Suprapubic skin (tissue), 4 donors: ENCODE measurements at regions not wholly inside any gene's neighbourhood (a gene's known extent, or its start where the extent isn't known, plus 50 kb on each side); places are given as distances from the start of the nearest gene placed in this dataset.

Experiments
- DNase-seq, 2 donors: peaks; one replicate each; pipeline ENCODE4 v3.0.0-alpha.2; 2019; ENCODE audit warnings: low spot score in 2 of 2
- H3K27ac ChIP-seq: fragments of 200-600 bp; sonication (generic); one replicate; pipeline ENCODE4 v1.5.1; 2019
- H3K27me3 ChIP-seq: fragments of 200-600 bp; sonication (generic); one replicate; pipeline ENCODE4 v1.5.1; 2019
- H3K36me3 ChIP-seq: fragments of 200-600 bp; sonication (generic); one replicate; pipeline ENCODE4 v1.5.1; 2019
- H3K4me1 ChIP-seq: fragments of 200-600 bp; sonication (generic); one replicate; pipeline ENCODE4 v1.5.1; 2019
- H3K4me3 ChIP-seq: fragments of 200-600 bp; sonication (generic); one replicate; pipeline ENCODE4 v1.5.1; 2019; ENCODE audit warnings: mild to moderate bottlenecking
- H3K9me3 ChIP-seq: fragments of 200-600 bp; sonication (generic); one replicate; pipeline ENCODE4 v1.5.1; 2019
- CTCF ChIP-seq, 2 donors: fragments of 200-600 bp in 1 of 2; fragments of 450-650 bp in 1 of 2; sonication (generic) in 1 of 2; IDR thresholded peaks; one replicate each; pipeline ENCODE4 v1.5.1; 2016 to 2019; ENCODE audit warnings: antibody characterized with exemption in 2 of 2, mild to moderate bottlenecking in 1 of 2, moderate library complexity in 1 of 2
- EP300 ChIP-seq: sonication (generic); formaldehyde crosslinking; IDR thresholded peaks from one replicate; pipeline ENCODE4 v1.6.1; 2017; ENCODE audit warnings: antibody characterized with exemption
- POLR2A ChIP-seq, 2 donors: fragments of 450-650 bp; IDR thresholded peaks; one replicate each; pipeline ENCODE4 v1.6.1; 2017; ENCODE audit warnings: antibody characterized with exemption in 2 of 2, mild to moderate bottlenecking in 2 of 2, moderate library complexity in 2 of 2
- POLR2AphosphoS5 ChIP-seq, 3 donors: sonication (generic); formaldehyde crosslinking; IDR thresholded peaks; one replicate each; pipeline ENCODE4 v1.6.1; 2017; ENCODE audit warnings: antibody characterized with exemption in 3 of 3
- WGBS: methylation state at CpG from one replicate; pipeline ENCODE4 v1.1.5; 2018; 5-methylcytosine and 5-hydroxymethylcytosine counted together

DNA sequence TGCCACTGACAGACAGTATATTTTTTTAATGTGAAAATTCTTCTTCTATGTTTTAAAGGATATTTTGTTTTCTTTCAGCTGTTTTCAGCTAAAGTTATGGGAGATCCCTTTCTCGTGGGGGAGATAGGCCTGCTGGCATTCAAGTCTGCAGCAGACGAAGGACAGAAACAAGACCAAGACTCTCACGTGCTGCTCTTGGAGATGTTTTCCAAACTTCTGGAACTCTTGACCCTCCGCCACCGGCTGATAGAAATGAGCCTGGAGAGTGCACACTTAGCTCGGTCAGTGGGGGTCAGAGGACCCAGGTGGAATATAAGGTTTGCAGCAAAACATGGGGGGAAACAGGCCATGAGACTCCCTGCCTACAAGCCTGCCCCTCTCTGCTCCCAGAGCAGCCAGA, 120.5 kb downstream of the CD164 start:
- TF ChIP-seq POLR2AphosphoS5 (IDR thresholded peaks at IDR 0.05) (no peak), EP300 (no peak), POLR2A (IDR thresholded peaks at IDR 0.05) (no peak), CTCF (IDR thresholded peaks at IDR 0.05) (no peak)
- Histone ChIP-seq H3K9me3 (no peaks in the 10 kb centered on the region), H3K27ac (no peak overlapping the region), H3K4me1 (no peaks in the 10 kb centered on the region), H3K4me3 (no peak overlapping the region), H3K36me3 (no peaks in the 10 kb centered on the region), H3K27me3 (no peaks in the 10 kb centered on the region)
- WGBS: 79% methylated on average over 6 of the region's 6 CpGs
- no peak for DNase-seq

DNA sequence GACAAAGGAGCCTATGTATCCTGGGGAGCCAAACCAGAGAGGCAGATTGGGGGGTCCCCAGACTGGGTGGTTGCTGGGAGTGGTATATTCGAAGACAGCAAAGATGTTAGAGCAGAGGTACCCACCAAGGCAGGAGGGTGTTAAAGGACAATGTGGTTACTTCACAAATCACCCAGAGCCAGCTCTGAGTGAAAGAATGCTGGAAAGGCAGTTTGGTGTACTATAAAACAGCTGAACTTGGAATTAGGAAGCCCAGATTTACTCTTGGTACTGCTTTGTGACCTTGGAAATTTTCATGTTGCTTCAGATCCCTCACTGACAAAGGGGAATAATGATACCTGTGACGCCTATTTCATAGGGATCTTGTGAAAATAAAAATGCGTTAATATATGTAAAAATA, 121.6 kb downstream of the CD164 start:
- Histone ChIP-seq H3K9me3 (no peaks in the 10 kb centered on the region), H3K27me3 (no peaks in the 10 kb centered on the region)
- 91% methylated on average over 3 of the region's 3 CpGs for WGBS

DNA sequence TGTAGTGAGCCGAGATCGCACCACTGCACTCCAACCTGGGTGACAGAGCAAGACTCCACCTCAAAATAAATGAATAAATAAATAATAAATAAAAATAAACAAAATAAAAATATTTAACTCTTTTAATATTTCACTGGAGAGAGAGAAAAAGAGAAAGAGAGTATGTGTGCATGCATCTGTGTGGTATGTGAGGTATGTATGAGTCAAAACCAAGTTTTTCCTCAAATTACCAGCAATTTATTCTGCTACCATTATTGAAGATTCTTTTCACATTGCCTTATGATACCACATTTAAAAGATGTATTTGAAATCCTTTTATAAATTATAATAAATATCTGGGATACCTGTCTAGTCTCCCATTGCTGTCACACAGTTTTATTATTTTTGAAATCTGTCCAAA, 122.1 kb downstream of the CD164 start:
- H3K9me3 ChIP-seq: no peaks in the 10 kb centered on the region
- no peak overlapping the region for H3K4me3 ChIP-seq
- H3K27me3 ChIP-seq: no peaks in the 10 kb centered on the region
- no peak for DNase-seq
- H3K27ac ChIP-seq: no peak overlapping the region
- no peaks in the 10 kb centered on the region for H3K36me3 ChIP-seq
- 98% methylated on average over 2 of the region's 2 CpGs for WGBS
- H3K4me1 ChIP-seq: no peaks in the 10 kb centered on the region
- TF ChIP-seq POLR2AphosphoS5 (IDR thresholded peaks at IDR 0.05): no peak
- TF ChIP-seq EP300: no peak
- no peak for TF ChIP-seq CTCF (IDR thresholded peaks at IDR 0.05)
- TF ChIP-seq POLR2A (IDR thresholded peaks at IDR 0.05): no peak

More for the DNA sequence above, 121.6 kb downstream of the CD164 start:
- DNase-seq: no peak
- no peak for TF ChIP-seq CTCF (IDR thresholded peaks at IDR 0.05)
- TF ChIP-seq POLR2A (IDR thresholded peaks at IDR 0.05): no peak
- Histone ChIP-seq H3K36me3 (no peaks in the 10 kb centered on the region), H3K4me3 (no peak overlapping the region), H3K27ac (no peak overlapping the region), H3K4me1 (no peaks in the 10 kb centered on the region)

DNA sequence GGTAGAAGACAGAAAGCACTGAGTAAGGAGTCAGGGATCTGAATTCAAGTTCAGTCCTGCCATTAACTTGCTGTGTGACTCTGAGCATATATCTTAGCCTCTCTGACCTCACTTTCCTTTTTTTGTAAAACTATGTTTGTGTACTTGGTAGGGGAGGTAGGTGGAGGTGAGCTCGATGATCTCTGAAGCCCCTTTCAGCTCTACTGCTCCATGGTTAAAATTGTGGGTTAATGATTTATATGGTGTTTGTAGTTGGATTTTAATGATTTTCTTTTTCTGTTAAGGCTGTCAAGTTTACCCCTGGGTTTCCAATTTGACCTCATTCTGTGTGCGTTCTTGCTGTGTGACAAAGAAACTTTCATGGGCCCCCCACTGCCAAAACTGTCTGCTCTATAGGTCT, 124.1 kb downstream of the CD164 start:
- 92% methylated on average over 2 of the region's 2 CpGs for WGBS
- no peak overlapping the region for H3K4me3 ChIP-seq
- no peaks in the 10 kb centered on the region for H3K4me1 ChIP-seq
- H3K36me3 ChIP-seq: no peaks in the 10 kb centered on the region
- no peak for TF ChIP-seq EP300
- TF ChIP-seq CTCF (IDR thresholded peaks at IDR 0.05): no peak
- H3K27me3 ChIP-seq: no peaks in the 10 kb centered on the region
- no peak for DNase-seq
- no peaks in the 10 kb centered on the region for H3K9me3 ChIP-seq
- no peak overlapping the region for H3K27ac ChIP-seq

DNA sequence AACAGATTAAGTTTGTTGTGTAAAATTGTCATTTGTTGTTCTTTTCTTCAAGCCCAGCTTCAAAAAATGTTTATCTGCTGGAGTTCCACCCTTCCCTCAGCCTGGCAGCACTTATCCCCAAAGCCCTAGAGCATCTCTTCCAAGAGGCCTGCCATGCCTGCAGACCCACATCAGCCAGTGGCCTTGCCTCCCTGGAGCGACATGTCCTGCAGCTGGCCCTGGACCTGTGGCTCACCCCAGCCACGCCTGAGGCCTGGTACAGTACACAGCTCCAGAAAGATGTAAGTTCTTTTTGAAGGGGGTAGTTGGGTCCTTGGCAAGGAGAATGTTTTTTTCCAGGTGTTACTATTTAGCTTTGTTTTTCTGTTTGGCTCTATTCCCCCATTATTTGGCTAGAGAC, 124.8 kb downstream of the CD164 start:
- Histone ChIP-seq H3K36me3 (no peaks in the 10 kb centered on the region), H3K27me3 (no peaks in the 10 kb centered on the region), H3K27ac (no peak overlapping the region), H3K4me3 (no peak overlapping the region), H3K4me1 (no peaks in the 10 kb centered on the region), H3K9me3 (no peaks in the 10 kb centered on the region)
- no peak for TF ChIP-seq EP300
- no peak for TF ChIP-seq POLR2A (IDR thresholded peaks at IDR 0.05)
- no peak for TF ChIP-seq CTCF (IDR thresholded peaks at IDR 0.05)
- no peak for TF ChIP-seq POLR2AphosphoS5 (IDR thresholded peaks at IDR 0.05)
- DNase-seq: no peak
- 88% methylated on average over 2 of the region's 2 CpGs for WGBS
